C4-2B (cell line): ENCODE measurements at regions not wholly inside any gene's neighbourhood (a gene's known extent, or its start where the extent isn't known, plus 50 kb on each side); places are given as distances from the start of the nearest gene placed in this dataset.

ENCODE experiments used
- ZFX ChIP-seq: fragments of 450-650 bp; IDR thresholded peaks from 2 replicates; pipeline ENCODE4 v1.6.1; 2017
- TF ChIP-seq, protein P1 (sequence below): fragments of 450-650 bp; conservative IDR thresholded peaks from 2 replicates; pipeline ENCODE4 v1.5.1; 2017; ENCODE audit warnings: mild to moderate bottlenecking

DNA sequence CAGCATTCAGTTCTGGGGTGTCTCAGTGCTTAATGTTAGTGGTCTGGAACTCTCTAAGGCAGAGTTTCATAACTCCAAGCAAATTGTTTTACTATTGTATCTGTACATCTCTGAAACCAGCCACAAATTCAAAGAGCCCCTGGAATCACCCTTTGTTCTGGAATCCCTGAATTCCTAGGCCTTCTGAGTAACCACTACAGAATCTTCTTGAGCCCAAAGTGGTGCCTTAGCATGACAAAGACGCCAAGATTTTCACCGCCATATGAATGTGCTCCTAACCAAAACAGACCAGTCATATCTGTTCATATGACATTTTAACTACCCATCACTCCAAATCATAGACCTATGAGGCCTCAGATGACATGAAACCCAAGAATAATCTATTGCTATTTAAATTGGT is 668.1 kb downstream of the EPHA4 start:
- TF ChIP-seq, protein P1, sequence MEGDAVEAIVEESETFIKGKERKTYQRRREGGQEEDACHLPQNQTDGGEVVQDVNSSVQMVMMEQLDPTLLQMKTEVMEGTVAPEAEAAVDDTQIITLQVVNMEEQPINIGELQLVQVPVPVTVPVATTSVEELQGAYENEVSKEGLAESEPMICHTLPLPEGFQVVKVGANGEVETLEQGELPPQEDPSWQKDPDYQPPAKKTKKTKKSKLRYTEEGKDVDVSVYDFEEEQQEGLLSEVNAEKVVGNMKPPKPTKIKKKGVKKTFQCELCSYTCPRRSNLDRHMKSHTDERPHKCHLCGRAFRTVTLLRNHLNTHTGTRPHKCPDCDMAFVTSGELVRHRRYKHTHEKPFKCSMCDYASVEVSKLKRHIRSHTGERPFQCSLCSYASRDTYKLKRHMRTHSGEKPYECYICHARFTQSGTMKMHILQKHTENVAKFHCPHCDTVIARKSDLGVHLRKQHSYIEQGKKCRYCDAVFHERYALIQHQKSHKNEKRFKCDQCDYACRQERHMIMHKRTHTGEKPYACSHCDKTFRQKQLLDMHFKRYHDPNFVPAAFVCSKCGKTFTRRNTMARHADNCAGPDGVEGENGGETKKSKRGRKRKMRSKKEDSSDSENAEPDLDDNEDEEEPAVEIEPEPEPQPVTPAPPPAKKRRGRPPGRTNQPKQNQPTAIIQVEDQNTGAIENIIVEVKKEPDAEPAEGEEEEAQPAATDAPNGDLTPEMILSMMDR: no peak
- no peak for TF ChIP-seq ZFX
